ENCODE measurements at regions not wholly inside any gene's neighbourhood (a gene's known extent, or its start where the extent isn't known, plus 50 kb on each side); places are given as distances from the start of the nearest gene placed in this dataset.
A peak's percentile ranks its signal among the peaks of the same experiment; 100 is the strongest.

DNA sequence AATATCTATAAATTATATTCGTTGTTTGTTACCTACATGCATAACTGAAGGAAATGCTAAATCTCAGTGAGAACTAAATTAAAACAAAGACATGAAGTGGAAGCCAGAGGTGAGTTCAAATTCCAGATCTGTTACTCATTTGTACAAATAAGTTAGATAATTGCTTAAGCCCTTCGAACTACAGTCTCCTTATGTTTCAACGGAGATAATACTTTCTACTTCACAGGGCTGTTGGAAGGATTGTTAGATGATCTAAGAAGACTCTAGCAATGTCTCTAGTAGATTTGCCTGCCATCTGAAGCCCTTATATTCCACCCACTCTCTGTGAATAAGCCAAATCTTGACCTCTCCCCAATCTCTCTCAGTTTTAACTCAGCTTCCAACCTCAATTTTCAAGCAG lies 125.8 kb downstream of the P2RY1 start:
- no peak for FAIRE-seq

DNA sequence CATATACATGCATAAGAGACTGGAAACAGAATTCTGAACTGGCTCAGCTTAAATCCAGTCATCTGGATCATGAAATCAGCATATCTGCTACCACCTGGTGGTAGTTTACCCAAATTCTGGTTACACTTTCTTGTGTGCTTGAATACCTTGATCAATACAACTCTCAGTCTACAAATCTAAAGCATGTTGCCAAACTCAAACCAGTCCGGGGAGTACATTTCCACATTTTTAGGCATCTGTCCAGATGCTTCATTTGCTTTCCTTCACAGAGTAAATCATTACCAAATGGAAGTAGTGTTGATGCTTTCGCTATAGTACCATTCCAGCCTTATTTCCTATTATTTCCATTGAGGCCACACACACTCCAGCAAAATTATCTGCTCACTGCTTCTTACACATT lies 126.4 kb downstream of the P2RY1 start:
- no peak for FAIRE-seq

DNA sequence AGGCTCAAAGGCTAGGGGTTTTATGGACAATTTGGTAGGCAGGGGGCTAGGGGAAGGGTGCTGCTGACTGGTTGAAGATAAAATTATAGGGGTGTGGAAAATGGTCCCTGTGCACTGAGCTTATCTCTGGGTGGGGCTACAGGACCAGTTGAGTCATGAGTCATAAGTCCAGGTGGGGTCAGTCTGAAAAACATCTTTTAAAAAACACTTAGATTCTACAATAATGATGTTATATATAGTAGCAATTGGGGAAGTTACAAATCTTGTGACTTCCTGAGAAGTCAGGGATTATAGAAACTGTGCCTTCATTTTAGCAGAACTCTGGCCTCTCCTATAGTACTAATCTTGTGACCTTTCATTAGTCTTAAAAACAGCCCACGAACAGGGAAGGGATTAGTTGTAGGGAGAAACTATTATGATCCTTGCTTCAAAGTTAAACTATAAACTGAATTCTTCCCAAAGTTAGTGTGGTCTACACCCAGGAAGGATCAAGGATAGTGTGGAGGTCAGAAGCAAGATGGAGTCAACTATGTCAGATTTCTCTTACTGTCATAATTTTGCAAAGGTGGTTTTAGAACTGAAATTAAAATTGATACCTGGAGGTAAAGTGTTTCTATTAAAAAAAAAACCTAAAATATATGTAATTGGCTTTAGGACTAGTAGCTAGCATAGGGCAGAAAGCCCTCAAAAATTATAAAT lies 130.1 kb downstream of the P2RY1 start:
- FAIRE-seq = no peak

DNA sequence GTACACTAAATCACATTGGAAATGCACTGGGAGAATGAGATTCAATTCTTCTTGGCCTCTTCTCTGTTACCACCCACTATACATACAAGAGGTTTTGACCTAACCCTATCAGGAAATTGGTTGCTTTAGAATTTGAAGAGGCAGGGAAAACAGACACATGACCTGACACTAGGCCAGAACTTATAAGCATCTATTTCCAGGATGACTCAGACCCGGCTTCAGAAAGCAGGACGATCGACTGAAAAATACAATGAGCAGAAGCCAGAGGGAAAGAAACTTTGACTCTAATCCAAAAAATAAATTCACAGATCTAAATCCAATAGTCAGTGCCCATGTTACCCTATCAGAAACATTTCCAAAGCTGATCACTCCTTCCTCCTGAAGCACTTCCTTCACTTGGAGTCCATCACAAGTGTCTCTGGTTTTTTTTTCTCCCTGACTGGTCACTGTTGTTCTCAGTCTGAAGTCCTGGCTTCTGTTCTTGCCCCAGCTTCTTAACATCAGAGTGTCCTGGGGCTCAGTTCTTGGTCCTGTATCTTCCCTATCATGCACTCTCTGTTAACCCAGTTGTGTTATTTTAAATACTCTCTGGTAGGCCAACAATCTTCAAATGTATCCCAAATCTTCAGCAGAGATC lies 133.6 kb downstream of the P2RY1 start:
- no peak for FAIRE-seq

DNA sequence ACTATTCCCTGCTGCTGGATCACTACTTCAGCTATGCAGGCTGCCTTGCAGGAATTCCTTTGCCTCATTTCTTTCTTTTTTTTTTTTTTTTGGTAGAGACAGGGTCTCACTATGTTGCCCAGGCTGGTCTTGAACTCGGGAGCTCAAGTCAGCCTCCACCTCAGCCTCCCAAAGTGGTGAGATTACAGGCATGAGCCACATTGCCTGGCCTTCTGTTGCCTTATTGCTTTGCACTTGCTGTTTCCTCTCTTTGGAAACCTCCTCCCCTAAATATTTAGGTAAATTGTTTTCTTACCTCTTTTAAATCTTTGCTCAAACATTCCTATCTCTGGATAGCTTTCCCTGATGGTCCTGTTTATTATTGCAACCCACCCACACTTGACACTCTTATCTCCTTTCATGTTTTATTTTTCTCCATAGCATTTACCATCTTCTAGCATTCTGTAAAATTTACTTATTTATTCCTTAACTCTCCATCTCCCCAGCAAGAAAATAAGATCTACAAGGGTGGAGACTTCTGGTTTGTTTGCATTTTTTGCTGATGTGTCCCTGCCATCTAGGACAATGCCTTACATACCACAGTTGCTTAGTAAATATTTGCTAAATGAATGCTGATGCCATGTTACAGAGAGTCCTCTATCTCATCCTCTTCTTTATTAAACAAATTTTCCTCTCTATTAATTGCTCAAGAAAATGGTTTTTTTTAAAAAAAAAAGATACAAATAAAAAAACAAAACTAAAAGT lies 134.8 kb downstream of the P2RY1 start:
- no peak for FAIRE-seq

DNA sequence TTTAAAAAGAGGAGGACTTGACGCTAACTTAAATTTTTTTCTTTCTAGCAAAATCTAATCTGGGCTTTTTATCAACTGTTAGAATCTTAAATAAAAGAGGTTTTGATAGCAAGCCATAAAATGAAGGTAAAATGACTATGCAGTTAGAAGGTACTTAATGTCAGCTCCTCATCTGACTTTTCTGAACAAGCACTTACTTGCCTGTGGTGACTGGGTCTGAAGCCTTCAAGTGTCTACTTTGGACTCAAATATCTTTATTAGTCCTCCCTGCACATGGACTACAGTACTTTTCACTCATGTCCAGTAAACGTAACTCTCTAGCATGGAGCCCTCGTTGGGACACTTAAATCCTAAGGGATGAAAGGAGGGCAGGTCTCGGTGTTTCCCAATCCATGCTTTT lies 135.9 kb downstream of the P2RY1 start:
- no peak for FAIRE-seq

DNA sequence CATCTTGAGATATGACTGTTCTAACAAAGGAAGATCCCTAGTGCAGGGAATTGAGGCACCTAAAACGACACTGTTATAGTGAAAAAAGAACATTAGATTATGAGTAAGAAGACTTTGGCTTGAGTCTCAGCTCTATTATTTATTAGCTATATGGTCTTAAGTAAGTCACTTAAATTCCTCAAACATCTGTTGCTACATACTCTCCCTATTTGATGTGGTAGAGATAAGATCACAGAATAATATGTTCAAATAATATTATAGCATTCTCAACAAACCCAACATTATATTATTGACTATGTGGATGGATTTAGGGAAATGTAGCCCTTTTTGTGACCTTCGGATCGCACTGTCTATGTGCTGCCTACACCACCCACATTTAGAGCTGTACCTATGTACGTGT lies 136.9 kb downstream of the P2RY1 start:
- FAIRE-seq = no peak

DNA sequence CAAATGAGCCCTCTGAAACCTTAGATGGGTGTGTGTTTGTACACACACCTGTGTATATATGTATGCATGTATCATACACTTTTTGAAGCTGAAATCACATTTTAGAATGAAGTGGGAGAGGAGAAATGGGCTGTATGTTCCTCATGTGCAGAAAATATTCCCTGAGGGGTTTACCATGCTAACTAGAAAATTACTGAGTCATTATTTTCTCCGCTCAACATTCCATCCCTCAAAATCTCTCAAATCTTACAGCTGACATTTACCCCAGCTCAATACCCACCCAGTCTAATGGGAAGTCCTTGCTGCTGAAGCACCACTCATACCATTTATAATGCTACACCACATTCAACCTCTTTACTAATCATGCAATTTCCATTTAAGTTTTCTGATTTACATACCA lies 138.6 kb downstream of the P2RY1 start:
- FAIRE-seq = no peak

DNA sequence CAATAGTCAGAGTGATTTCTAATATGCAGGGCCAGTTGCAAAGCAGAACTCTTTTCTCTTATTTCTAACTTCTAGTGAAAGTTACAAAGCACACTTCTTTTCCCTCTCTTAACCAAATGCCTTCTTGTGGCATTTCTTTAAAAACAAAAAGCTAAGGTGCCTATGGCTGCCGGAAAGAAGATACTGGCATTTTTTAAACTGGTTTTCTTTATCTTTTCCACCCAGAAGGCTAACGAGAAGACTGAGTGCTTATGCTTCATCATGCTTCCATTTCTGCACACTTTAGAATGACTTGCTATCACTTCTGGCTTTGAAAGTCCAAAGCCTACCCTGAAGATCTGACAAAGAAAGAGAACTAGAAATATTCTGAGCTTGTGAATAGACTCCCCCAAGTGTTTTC lies 141.3 kb downstream of the P2RY1 start:
- no peak for FAIRE-seq

DNA sequence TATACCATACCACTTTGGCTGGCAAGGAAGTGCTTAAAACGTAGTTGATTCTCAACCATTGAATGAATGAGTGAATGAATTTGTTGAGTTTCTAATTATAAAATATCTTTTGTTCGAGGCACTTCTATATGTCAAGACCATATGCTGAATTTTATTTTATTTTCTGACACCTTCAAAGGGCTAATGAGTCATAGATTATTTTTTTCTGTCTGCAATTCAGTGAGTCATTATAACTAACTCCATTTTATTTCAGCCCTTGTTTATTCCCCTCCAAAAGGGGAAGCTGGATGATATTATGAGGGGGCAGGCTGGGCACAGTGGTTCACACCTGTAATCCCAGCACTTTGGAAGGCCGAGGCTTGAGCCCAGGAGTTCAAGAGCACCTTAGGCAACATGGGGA lies 142.4 kb downstream of the P2RY1 start:
- no peak for FAIRE-seq

DNA sequence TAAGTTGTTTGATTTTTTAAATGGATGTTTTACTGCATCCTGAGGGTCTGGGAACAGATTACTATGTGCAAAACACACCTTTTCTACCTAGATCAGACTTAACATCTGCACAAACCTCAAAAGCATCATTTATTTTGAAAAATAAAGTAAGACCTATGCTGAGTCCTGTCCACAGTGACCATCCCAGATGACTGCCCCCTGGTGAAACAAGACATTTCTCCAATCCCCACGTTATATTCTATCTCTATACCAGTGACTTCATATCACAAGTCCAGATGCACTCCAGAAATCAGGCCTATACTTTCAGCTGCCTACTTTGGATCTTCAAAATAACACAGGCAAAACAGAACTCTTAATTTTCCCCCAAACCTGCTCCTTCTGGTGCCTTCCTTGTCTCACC lies 143.2 kb downstream of the P2RY1 start:
- FAIRE-seq = no peak

DNA sequence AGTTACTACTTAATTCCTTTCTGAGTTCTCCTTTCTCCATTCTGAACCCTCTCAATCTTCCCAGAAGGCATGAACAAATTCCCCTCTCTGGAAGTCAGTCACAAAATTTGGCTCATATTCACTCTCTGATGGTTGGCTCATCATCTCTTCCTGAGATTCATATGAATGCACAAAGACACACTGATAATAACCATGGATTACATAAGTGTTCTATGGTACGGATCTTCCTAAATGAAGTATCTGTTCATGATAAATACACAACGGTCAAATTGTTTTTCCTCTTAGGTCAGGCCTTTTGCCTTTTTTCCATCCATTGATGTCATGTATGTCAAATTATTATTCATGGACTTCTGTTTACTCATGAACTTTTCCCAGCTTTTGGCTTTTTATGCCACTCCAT lies 162.6 kb downstream of the P2RY1 start:
- FAIRE-seq = no peak

DNA sequence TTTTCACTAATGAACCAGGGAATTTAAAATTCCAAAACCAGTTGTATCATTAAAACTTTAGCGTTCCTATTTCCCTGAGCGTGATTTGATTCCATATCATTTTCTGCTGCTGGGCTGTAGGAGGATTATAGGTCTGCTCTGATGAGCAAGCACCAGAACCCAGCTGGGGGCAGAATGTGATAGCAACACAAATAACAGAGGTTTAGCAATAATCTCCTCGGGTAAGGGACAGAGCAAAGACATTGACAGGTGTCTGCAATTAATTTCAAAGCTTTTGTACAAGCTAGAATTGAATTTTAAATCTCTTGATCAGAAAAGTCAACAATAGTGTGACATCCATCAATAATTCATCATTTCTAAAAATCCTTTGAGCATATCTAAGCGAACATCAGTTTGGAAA lies 163.4 kb upstream of the RAP2B start:
- FAIRE-seq = no peak

DNA sequence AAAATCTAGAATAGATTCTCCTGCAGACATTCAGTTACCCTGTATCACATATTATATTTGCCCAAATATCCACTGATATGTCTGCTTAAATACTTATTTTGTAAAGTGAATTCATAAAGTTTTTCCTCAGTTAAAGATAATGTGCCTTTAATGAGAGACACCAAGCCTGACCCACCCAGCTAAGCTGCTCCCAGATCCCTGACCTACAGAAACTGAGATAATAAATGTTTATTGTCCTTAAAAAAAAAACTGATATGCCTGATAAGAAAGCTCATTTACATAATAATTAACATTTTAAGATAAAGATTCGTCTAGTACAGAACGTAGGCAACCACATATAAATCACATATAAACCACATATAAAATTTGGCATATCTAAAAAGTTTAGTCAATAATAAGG lies 161.7 kb upstream of the RAP2B start:
- FAIRE-seq = no peak

DNA sequence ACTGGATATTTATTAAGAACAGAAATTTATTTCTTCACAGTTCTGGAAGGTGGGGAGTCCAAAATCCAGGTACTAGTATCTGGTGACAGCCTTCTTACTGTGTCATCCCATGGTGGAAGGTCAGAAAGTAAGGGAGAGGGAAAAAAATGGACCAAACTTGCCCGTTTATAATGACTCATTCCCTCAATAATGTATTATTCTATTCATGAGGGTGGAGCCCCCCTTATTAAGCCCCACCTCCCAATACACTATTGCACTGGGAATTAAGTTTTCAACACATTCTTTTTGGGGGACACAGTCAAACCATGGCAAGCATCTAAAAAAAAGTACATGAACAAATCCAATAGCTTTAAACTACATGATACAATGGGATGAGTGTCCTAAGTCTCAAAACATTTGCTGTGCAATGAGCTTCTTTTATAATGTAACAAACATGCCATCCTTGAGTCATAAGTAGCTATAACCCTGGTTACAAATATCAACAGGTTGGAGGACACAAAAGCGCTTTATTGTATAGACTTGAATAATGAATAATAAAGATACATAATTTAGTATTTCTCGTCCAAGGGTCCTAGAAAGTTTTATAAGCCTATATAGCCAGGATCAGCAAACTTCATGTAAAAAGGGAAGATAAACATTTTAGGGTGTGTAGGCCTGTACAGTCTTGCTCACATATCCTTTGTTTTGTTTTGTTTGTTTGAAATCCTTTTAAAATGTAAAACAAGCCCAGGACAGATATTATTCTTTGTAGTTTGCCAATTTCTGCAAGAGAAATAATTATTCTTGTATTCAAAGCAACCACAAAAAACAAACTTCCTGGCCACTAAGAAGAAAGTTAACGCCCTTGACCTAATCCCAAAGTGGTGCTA lies 160.6 kb upstream of the RAP2B start:
- peak; percentile 8 for FAIRE-seq

DNA sequence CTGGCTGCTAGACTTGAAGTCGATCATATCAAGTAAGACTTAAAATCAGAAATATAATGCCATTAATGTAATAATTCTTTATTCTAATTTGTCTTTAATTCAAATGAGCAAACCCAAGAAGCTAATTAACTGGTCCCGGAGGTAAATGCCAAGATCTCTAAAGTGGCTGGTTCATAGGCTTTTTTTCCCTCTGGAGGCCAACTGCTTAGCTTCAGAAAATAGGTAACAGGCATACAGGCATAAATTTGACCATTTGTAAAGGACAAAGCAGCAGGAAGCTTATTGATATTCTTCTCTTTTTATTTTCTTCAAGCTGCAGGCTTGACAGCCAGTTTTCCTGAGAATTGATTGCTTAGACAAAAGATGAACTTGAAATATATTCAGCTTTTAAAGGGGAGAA lies 158.6 kb upstream of the RAP2B start:
- FAIRE-seq = no peak

DNA sequence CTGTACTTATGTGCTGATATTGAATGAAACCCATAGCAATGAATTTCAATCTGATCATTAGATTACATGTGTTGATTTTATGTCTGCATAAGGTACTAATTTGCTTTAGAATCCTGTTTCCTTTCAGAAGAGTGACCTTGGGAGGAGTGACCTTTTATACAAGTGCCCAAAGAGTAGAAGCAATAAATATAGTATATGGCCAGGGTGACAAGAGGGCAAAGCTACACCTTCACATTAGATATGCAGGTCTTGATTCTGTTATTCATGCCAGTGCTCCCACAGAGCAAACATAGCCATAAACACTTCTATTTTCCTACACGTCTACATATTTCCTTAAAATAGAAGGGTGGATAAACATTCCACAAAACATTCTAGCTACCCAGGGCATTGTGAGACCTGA lies 158.2 kb upstream of the RAP2B start:
- no peak for FAIRE-seq

DNA sequence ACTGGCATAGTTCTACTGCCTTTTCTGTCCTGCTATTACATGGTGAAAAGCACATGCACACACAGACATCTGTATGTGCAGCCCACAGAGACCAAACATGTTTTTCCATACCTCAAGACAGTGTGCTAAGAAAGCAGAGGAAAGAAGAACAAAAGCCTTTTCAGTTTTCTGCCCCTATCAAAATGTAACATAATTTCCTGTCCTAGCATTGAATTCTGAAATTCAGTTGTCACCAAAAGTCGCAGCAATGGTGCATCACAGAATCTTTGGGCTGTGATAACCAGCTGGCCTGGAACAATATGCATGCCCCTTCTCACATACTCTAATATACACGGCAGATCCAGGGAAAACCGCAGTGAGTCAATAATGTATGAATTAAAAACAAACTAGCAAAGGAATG lies 153.8 kb upstream of the RAP2B start:
- FAIRE-seq = no peak

DNA sequence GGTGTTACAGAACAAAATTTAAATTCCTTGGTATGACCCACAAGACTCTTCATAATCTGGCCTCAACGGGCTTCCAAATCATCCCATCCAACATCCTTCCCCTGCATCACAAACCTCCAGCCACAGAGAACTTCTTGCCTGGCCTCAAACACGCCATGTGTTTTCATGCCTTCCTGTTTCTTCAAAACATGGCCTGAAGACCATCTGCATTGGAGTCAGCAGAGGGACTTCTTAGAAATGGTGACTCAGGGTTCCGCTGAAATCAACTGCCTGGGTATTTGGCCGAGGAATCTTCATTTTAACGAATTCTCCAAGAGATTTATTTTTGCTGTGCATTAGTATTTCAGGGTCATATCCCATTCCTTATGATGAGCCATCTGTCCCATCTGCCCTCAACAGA lies 138.1 kb upstream of the RAP2B start:
- no peak for FAIRE-seq

DNA sequence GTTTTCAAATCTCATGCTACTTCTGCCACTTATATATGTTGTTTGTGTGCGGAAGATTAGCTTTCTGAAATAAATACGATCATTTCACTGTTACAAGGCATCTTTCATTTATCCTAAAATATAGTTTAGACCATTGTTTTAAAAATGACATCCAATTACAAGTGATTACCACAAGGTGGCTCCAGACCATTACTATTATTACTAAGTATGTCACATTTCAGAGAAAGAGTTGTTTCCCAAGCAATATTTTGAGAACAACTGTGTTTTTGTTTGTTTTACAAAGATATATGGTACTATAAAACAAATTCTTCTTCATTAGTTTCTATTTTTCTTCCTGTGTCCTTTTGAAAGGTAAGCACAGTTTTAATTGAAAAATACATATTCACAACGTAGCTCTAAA lies 136.0 kb upstream of the RAP2B start:
- peak; percentile 95 for FAIRE-seq

DNA sequence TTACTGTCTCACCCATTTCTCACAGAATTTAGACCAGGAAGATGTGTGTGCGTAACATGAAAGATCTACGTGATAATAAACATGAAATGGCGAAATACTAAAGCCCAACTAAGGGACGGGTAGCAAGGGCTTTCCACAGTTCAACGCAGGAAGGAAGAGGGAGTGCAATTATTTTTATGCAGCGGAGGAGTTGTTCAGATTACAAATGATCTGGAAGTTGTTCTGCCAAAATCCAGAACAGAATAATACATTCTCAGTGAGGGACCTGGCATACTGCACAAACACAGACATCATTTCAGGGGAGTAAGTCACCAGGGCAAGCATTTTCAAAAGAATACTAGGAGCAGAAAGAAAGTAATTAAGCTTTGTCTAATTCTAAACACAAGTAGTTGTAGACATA lies 133.6 kb upstream of the RAP2B start:
- FAIRE-seq = no peak

DNA sequence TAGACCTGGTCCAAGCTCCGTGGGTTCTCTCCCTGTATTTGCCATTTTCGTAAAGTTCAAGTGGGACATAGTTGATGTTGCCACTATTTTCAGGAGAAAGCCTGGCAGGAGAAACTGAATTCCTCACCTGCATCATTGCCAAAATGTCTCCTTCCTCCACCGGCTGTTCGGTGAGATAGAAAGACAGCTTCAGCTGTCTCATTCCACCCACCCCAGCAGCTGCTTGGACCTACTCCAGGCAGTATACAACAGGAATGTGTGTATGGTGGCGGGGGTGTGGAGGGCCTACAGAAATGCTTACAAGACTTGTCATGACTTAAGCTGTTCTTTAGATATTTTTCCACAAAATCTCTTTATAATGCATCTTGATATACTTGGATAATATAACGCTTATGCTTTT lies 132.7 kb upstream of the RAP2B start:
- FAIRE-seq = no peak

DNA sequence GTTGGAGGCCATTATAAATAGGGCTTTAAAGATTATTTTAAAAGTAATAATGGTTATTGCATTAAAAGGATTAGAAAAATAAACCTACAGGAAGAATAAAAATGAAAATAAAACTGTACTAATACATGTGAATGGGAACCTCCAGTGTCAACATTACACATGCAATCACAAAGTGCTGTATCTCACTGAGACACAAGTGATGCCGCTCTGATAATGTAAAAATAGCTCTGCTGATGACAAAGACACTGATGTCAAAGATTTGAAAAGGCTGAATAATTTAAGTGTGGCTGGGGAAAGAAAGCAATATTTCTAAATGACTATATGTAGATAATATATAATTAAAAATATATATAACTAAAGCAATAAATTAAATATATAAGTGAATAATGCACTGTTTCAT lies 129.1 kb upstream of the RAP2B start:
- FAIRE-seq = no peak
